ENCODE measurements at regions not wholly inside any gene's neighbourhood (a gene's known extent, or its start where the extent isn't known, plus 50 kb on each side); places are given as distances from the start of the nearest gene placed in this dataset.

GRCh38 chr6:22087960-22088706 lies 208.7 kb downstream of the PRL start:
- no peak for DNase-seq
- in situ Hi-C loops (cut with MboI; ENCODE audit: low pct_unique_long_range_greater_than_20kb, low sequenced_read_pairs) = no loop called here

- in situ Hi-C loops (cut with MboI; ENCODE audit: low pct_unique_long_range_greater_than_20kb, low sequenced_read_pairs) = no loop called here
- no peak for DNase-seq
These were observed 205.3 kb downstream of the PRL start for GRCh38 chr6:22091424-22091948.

GRCh38 chr6:22095836-22096235 lies 201.0 kb downstream of the PRL start:
- DNase-seq = no peak
- in situ Hi-C loops (cut with MboI; ENCODE audit: low pct_unique_long_range_greater_than_20kb, low sequenced_read_pairs) = no loop called here

- no peak for DNase-seq
- in situ Hi-C loops (cut with MboI; ENCODE audit: low pct_unique_long_range_greater_than_20kb, low sequenced_read_pairs) = no loop called here
These were observed 198.2 kb downstream of the PRL start for GRCh38 chr6:22098601-22099031.

- no peak for DNase-seq
- in situ Hi-C loops (cut with MboI; ENCODE audit: low pct_unique_long_range_greater_than_20kb, low sequenced_read_pairs) = no loop called here
These were observed 197.6 kb downstream of the PRL start for GRCh38 chr6:22099231-22099630.

- no peak for DNase-seq
- in situ Hi-C loops (cut with MboI; ENCODE audit: low pct_unique_long_range_greater_than_20kb, low sequenced_read_pairs) = no loop called here
These were observed 196.9 kb downstream of the PRL start for GRCh38 chr6:22099923-22100322.

- in situ Hi-C loops (cut with MboI; ENCODE audit: low pct_unique_long_range_greater_than_20kb, low sequenced_read_pairs) = no loop called here
- DNase-seq = no peak
These were observed 195.7 kb downstream of the PRL start for GRCh38 chr6:22101163-22101562.

- in situ Hi-C loops (cut with MboI; ENCODE audit: low pct_unique_long_range_greater_than_20kb, low sequenced_read_pairs) = no loop called here
These were observed 194.2 kb downstream of the PRL start for GRCh38 chr6:22102671-22103070.

GRCh38 chr6:22106451-22106850 lies 190.4 kb downstream of the PRL start:
- in situ Hi-C loops (cut with MboI; ENCODE audit: low pct_unique_long_range_greater_than_20kb, low sequenced_read_pairs) = no loop called here

More at GRCh38 chr6:22102671-22103070, 194.2 kb downstream of the PRL start:
- no peak for DNase-seq

GRCh38 chr6:22106961-22107360 lies 189.9 kb downstream of the PRL start:
- in situ Hi-C loops (cut with MboI; ENCODE audit: low pct_unique_long_range_greater_than_20kb, low sequenced_read_pairs) = no loop called here
- DNase-seq = no peak

More at GRCh38 chr6:22106451-22106850, 190.4 kb downstream of the PRL start:
- no peak for DNase-seq

GRCh38 chr6:22108199-22108598 lies 188.6 kb downstream of the PRL start:
- in situ Hi-C loops (cut with MboI; ENCODE audit: low pct_unique_long_range_greater_than_20kb, low sequenced_read_pairs) = no loop called here
- DNase-seq = no peak

GRCh38 chr6:22110061-22110460 lies 186.8 kb downstream of the PRL start:
- in situ Hi-C loops (cut with MboI; ENCODE audit: low pct_unique_long_range_greater_than_20kb, low sequenced_read_pairs) = no loop called here
- DNase-seq = no peak

GRCh38 chr6:22112461-22112860 lies 184.4 kb downstream of the PRL start:
- DNase-seq = no peak
- in situ Hi-C loops (cut with MboI; ENCODE audit: low pct_unique_long_range_greater_than_20kb, low sequenced_read_pairs) = no loop called here

GRCh38 chr6:22113026-22113766 lies 183.6 kb downstream of the PRL start:
- no peak for DNase-seq
- in situ Hi-C loops (cut with MboI; ENCODE audit: low pct_unique_long_range_greater_than_20kb, low sequenced_read_pairs) = no loop called here

GRCh38 chr6:22115559-22115958 lies 181.3 kb downstream of the PRL start:
- in situ Hi-C loops (cut with MboI; ENCODE audit: low pct_unique_long_range_greater_than_20kb, low sequenced_read_pairs) = no loop called here
- no peak for DNase-seq

- no peak for DNase-seq
- in situ Hi-C loops (cut with MboI; ENCODE audit: low pct_unique_long_range_greater_than_20kb, low sequenced_read_pairs) = no loop called here
These were observed 179.2 kb downstream of the PRL start for GRCh38 chr6:22117631-22118030.

- in situ Hi-C loops (cut with MboI; ENCODE audit: low pct_unique_long_range_greater_than_20kb, low sequenced_read_pairs) = no loop called here
- DNase-seq = no peak
These were observed 177.3 kb downstream of the PRL start for GRCh38 chr6:22119500-22119899.

- in situ Hi-C loops (cut with MboI; ENCODE audit: low pct_unique_long_range_greater_than_20kb, low sequenced_read_pairs) = no loop called here
- DNase-seq = no peak
These were observed 172.1 kb downstream of the PRL start for GRCh38 chr6:22124756-22125155.

GRCh38 chr6:22126910-22127309 lies 169.9 kb downstream of the PRL start:
- no peak for DNase-seq
- in situ Hi-C loops (cut with MboI; ENCODE audit: low pct_unique_long_range_greater_than_20kb, low sequenced_read_pairs) = no loop called here

- DNase-seq = no peak
- in situ Hi-C loops (cut with MboI; ENCODE audit: low pct_unique_long_range_greater_than_20kb, low sequenced_read_pairs) = no loop called here
These were observed 167.1 kb downstream of the PRL start for GRCh38 chr6:22129751-22130150.

Data from KBM-7 (cell line).